H1 (cell line): ENCODE measurements at regions not wholly inside any gene's neighbourhood (a gene's known extent, or its start where the extent isn't known, plus 50 kb on each side); places are given as distances from the start of the nearest gene placed in this dataset.

Experiments used
- CEBPB ChIP-seq: IDR thresholded peaks from 2 replicates; pipeline ENCODE4 v1.6.1; 2012; ENCODE audit warnings: low read depth, low read length
- NRF1 ChIP-seq: IDR thresholded peaks from 2 replicates; pipeline ENCODE4 v1.6.1; 2011; ENCODE audit warnings: mild to moderate bottlenecking, low read depth, low read length, improper control_type of control experiment
- POLR2AphosphoS5 ChIP-seq: IDR thresholded peaks from 2 replicates; pipeline ENCODE4 v1.6.1; 2011; ENCODE audit warnings: low read depth, low read length
- TEAD4 ChIP-seq: IDR thresholded peaks from 2 replicates; pipeline ENCODE4 v1.6.1; 2012; ENCODE audit warnings: low read depth, low read length, inconsistent platforms, mixed read lengths
- TF ChIP-seq, protein P1 (sequence below), 3 experiments: IDR thresholded peaks; 1 replicate in 2 of 3; 2 replicates in 1 of 3; pipeline versions ENCODE4 v1.5.1 to v1.6.1; 2011; ENCODE audit warnings: low read length in 3 of 3, mild to moderate bottlenecking in 3 of 3, inconsistent platforms in 2 of 3, low read depth in 1 of 3, moderate library complexity in 1 of 3; ENCODE audit not compliant: insufficient read depth in 1 of 3; ENCODE audit errors: control extremely low read depth in 1 of 3
- TF ChIP-seq, protein P2 (sequence below): IDR thresholded peaks from 2 replicates; pipeline ENCODE4 v1.6.1; 2012; ENCODE audit warnings: inconsistent platforms

DNA sequence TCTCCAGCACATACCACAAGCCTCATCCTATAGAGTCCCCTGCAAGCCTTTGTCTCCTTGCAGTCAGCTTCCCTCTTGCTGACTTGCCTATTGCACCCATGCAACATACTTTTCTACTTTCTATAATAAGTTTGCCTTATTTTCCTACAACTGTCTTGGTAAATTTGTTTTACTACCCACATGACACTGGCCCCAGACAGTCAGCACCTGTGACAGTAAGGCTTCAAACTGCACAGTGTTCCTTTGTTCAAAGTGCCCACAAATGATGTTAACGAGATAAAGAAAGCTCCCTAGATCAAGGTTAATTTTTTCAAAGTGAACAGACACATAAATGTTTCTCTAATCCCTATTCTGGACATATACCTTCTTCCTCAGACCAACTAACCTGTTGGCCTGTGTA is 529.1 kb upstream of the PCDH10 start:
- TF ChIP-seq, protein P1, sequence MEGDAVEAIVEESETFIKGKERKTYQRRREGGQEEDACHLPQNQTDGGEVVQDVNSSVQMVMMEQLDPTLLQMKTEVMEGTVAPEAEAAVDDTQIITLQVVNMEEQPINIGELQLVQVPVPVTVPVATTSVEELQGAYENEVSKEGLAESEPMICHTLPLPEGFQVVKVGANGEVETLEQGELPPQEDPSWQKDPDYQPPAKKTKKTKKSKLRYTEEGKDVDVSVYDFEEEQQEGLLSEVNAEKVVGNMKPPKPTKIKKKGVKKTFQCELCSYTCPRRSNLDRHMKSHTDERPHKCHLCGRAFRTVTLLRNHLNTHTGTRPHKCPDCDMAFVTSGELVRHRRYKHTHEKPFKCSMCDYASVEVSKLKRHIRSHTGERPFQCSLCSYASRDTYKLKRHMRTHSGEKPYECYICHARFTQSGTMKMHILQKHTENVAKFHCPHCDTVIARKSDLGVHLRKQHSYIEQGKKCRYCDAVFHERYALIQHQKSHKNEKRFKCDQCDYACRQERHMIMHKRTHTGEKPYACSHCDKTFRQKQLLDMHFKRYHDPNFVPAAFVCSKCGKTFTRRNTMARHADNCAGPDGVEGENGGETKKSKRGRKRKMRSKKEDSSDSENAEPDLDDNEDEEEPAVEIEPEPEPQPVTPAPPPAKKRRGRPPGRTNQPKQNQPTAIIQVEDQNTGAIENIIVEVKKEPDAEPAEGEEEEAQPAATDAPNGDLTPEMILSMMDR (IDR thresholded peaks at IDR 0.05; ENCODE audit: control extremely low read depth in 1 of 3, insufficient read depth in 1 of 3, low read depth in 1 of 3, low read length in 3 of 3), result no peak
- TF ChIP-seq NRF1, result no peak
- no peak for TF ChIP-seq POLR2AphosphoS5
- TF ChIP-seq TEAD4, result no peak
- TF ChIP-seq CEBPB, result no peak
- TF ChIP-seq, protein P2, sequence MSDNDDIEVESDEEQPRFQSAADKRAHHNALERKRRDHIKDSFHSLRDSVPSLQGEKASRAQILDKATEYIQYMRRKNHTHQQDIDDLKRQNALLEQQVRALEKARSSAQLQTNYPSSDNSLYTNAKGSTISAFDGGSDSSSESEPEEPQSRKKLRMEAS, result no peak
